DND-41 (cell line): ENCODE measurements at regions not wholly inside any gene's neighbourhood (a gene's known extent, or its start where the extent isn't known, plus 50 kb on each side); places are given as distances from the start of the nearest gene placed in this dataset.

Experiments
- EZH2 ChIP-seq: IDR thresholded peaks from 3 replicates; pipeline ENCODE4 v1.6.1; 2012; ENCODE audit warnings: borderline replicate concordance, low read depth, mild to moderate bottlenecking, moderate library complexity, low read length, inconsistent platforms; ENCODE audit not compliant: severe bottlenecking
- TF ChIP-seq, protein P1 (sequence below): IDR thresholded peaks from 2 replicates; pipeline ENCODE4 v1.5.1; 2012; ENCODE audit warnings: borderline replicate concordance, low read length, moderate library complexity, mild to moderate bottlenecking; ENCODE audit not compliant: poor library complexity, severe bottlenecking; ENCODE audit errors: extremely low read depth

DNA sequence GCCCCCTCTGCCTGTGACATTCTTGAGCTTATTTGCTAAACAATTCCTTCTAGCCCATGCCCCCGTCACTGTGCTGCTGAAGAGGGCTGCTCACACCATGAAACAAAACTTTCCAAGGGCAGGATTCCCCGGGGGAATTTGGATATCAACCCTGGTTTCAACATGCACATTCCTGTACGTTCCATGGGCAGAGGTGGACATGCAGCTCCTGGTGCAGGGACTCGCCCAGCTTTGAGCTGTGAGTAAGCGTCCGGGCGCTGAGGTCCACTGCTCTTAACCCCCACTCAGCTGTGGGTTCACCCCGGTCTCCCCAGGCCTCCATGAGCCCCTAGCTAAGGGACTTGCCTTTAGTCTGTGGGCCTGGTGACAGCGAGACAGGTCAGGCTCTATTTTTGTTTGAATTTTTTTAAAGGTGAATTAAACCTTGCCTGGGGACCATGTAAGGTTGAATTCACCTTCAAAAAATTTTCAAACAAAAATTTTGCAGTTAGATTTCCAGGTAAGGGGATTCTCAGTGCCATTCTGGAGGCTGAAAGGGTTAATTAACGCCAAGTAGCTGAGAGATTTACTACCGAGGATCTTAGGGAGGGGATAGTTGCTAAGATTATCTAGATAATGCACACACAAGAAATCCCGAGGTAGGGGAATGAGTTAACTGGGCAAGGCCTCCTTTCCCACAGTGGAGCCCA lies 70.3 kb upstream of the SLC22A23 start:
- TF ChIP-seq, protein P1, sequence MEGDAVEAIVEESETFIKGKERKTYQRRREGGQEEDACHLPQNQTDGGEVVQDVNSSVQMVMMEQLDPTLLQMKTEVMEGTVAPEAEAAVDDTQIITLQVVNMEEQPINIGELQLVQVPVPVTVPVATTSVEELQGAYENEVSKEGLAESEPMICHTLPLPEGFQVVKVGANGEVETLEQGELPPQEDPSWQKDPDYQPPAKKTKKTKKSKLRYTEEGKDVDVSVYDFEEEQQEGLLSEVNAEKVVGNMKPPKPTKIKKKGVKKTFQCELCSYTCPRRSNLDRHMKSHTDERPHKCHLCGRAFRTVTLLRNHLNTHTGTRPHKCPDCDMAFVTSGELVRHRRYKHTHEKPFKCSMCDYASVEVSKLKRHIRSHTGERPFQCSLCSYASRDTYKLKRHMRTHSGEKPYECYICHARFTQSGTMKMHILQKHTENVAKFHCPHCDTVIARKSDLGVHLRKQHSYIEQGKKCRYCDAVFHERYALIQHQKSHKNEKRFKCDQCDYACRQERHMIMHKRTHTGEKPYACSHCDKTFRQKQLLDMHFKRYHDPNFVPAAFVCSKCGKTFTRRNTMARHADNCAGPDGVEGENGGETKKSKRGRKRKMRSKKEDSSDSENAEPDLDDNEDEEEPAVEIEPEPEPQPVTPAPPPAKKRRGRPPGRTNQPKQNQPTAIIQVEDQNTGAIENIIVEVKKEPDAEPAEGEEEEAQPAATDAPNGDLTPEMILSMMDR, result no peak
- TF ChIP-seq EZH2, result no peak
